NB4 (cell line): ENCODE measurements at regions not wholly inside any gene's neighbourhood (a gene's known extent, or its start where the extent isn't known, plus 50 kb on each side); places are given as distances from the start of the nearest gene placed in this dataset.

ENCODE experiments used
- MAX ChIP-seq: IDR thresholded peaks from 2 replicates; pipeline ENCODE4 v1.6.1; 2011; ENCODE audit warnings: low read depth, low read length
- MYC ChIP-seq: IDR thresholded peaks from 2 replicates; pipeline ENCODE4 v1.6.1; 2011; ENCODE audit warnings: low read depth, low read length
- POLR2A ChIP-seq: IDR thresholded peaks from 2 replicates; pipeline ENCODE4 v1.6.1; 2011; ENCODE audit warnings: mild to moderate bottlenecking; ENCODE audit not compliant: insufficient read length; ENCODE audit errors: extremely low read depth
- TF ChIP-seq, protein P1 (sequence below): IDR thresholded peaks from one replicate; pipeline ENCODE4 v1.5.1; 2012; ENCODE audit warnings: low read depth, low read length

DNA sequence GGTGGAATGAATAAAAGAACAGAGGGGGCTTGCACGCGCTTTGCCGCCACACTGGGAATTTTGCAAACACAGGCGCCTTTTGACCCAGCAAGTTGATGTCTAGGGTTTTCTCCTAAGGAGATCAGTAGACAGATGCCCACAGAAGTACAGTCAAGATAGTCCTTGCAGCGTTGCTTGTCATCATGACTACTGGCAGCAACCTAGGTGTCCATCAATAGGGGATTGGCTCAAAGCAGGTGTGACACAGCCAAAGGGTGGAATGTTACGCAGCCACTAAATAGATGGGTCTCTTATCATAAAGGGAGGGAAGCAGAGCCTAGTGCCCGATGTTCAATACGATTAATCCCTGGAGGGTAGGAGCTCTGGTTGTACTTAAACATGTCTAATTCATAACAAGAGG, 63.8 kb upstream of the GGTA1 start:
- TF ChIP-seq, protein P1, sequence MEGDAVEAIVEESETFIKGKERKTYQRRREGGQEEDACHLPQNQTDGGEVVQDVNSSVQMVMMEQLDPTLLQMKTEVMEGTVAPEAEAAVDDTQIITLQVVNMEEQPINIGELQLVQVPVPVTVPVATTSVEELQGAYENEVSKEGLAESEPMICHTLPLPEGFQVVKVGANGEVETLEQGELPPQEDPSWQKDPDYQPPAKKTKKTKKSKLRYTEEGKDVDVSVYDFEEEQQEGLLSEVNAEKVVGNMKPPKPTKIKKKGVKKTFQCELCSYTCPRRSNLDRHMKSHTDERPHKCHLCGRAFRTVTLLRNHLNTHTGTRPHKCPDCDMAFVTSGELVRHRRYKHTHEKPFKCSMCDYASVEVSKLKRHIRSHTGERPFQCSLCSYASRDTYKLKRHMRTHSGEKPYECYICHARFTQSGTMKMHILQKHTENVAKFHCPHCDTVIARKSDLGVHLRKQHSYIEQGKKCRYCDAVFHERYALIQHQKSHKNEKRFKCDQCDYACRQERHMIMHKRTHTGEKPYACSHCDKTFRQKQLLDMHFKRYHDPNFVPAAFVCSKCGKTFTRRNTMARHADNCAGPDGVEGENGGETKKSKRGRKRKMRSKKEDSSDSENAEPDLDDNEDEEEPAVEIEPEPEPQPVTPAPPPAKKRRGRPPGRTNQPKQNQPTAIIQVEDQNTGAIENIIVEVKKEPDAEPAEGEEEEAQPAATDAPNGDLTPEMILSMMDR = no peak
- TF ChIP-seq POLR2A (no peak), MAX (no peak), MYC (no peak)
